Skeletal muscle tissue (tissue), 3 donors: ENCODE measurements at regions not wholly inside any gene's neighbourhood (a gene's known extent, or its start where the extent isn't known, plus 50 kb on each side); places are given as distances from the start of the nearest gene placed in this dataset.

Experiments used
- H3K27ac ChIP-seq: one replicate; pipeline ENCODE4 v1.7.0; 2013; ENCODE audit warnings: mild to moderate bottlenecking, low read depth, low read length, inconsistent platforms
- H3K27me3 ChIP-seq, 3 donors: one replicate each; pipeline ENCODE4 v1.7.0; 2013; ENCODE audit warnings: low read length in 3 of 3; ENCODE audit not compliant: control insufficient read depth in 3 of 3, insufficient read depth in 3 of 3
- H3K36me3 ChIP-seq, 3 donors: one replicate each; pipeline ENCODE4 v1.7.0; 2013; ENCODE audit warnings: low read length in 3 of 3; ENCODE audit not compliant: control insufficient read depth in 3 of 3, insufficient read depth in 3 of 3
- H3K4me1 ChIP-seq, 3 donors: one replicate each; pipeline ENCODE4 v1.7.0; 2013; ENCODE audit warnings: low read length in 3 of 3, mild to moderate bottlenecking in 3 of 3; ENCODE audit not compliant: control insufficient read depth in 3 of 3, insufficient read depth in 3 of 3
- H3K4me3 ChIP-seq, 3 donors: one replicate each; pipeline ENCODE4 v1.7.0; 2013; ENCODE audit warnings: low read length in 3 of 3
- H3K9ac ChIP-seq, 3 donors: one replicate each; pipeline ENCODE4 v1.7.0; 2013; ENCODE audit warnings: low read length in 3 of 3, mild to moderate bottlenecking in 3 of 3, moderate library complexity in 2 of 3, low read depth in 1 of 3
- H3K9me3 ChIP-seq, 3 donors: one replicate each; pipeline ENCODE4 v1.7.0; 2013; ENCODE audit warnings: low read length in 3 of 3; ENCODE audit not compliant: control insufficient read depth in 3 of 3
- donor health status: Osteomylitis.

DNA sequence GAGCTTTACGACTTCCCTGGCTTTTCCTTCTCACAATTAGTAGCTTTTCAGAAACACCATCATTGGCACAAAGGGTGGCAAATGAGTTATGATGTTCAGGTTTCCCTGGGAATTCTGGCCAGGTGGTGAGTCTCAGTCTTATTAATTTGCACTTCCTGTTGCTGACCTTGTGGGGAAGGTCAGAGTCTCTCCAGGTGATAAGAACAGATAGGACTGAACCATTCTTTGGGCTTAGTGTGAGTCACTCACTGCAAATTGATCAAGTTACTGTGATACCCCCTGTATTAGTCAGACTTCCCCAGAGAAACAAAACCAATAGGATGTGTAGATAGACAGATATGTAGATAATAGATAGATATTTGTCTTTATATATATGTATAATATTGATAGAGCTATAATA, 53.8 kb upstream of the RANBP3L start:
- Histone ChIP-seq H3K9me3 (no peaks in the 10 kb centered on the region), H3K9ac (no peak overlapping the region), H3K36me3 (no peaks in the 10 kb centered on the region), H3K27me3 (no peaks in the 10 kb centered on the region), H3K27ac (no peak overlapping the region), H3K4me1 (no peaks in the 10 kb centered on the region), H3K4me3 (no peak overlapping the region)

DNA sequence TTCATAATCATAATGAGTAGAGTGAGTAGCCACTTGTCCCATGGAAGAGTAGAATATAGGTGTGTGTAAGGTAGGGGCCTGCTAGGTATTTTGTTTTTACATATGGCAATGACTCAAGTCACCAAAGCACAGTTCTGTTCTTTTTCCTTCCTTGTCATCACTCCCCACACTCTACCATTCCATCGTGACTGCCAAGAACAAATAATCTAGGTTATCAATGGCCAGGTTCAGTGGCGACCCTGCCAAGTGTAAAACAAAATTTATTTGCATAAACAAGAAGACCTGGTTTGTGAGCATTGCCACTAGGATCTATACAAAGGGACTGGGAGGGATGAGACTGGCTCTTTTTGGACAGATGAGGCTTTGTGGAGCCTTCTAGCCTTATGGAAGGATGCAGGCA, 55.2 kb upstream of the RANBP3L start:
- Histone ChIP-seq H3K36me3 (no peaks in the 10 kb centered on the region), H3K9ac (no peak overlapping the region), H3K9me3 (no peaks in the 10 kb centered on the region)

DNA sequence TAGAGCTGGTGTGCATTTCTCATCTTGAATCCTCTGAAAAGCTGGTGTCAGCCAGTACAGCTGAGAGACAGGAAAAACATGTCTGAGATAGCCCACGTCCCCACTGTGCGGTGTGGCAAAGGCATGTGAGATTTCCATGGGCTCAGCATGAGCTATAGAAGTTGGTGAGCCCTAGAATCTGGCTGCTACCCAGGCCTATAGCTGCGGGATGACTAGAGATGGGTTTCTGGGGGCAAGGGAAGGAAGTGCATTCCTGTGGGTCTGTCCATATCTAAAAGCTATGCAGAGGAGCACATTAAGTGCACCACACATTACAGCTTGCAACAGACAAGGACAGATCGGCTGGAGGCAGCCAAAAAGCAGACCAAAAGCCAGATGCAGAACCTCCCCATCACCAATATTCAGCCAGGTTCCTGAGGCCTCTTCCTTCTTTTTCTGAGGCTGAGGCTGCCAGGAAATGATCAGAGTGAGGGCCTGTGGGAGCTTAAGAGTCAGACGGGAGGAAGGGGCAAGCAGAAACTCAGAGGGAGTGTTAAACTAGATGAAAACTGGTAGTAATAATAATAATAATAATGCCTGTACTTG, 55.8 kb upstream of the RANBP3L start:
- Histone ChIP-seq H3K4me1 (no peaks in the 10 kb centered on the region), H3K36me3 (no peaks in the 10 kb centered on the region), H3K9ac (no peak overlapping the region), H3K27me3 (no peaks in the 10 kb centered on the region), H3K9me3 (no peaks in the 10 kb centered on the region), H3K27ac (no peak overlapping the region), H3K4me3 (no peak overlapping the region)

More for the DNA sequence above, 55.2 kb upstream of the RANBP3L start:
- Histone ChIP-seq H3K4me1 (no peaks in the 10 kb centered on the region), H3K27ac (no peak overlapping the region), H3K27me3 (no peaks in the 10 kb centered on the region), H3K4me3 (no peak overlapping the region)

DNA sequence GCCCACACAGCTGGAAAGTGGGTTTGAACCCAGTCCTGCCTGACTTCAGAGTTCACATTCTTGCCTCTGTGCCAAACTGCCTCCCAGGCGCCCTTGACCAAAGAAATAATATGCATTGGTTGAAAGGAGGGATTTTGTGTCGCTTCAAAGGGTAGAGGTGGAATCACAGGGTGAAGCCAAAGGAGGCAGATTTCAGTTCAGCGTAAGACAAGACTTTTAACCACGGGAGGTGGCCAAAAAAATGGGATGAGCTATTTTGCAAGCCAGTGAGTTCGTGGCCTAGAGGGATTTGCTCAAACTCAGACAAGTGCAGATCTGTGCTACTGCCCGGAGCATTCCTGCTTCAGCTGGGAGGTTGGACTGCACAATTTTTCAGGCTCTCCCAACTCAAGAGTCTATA, 57.6 kb upstream of the RANBP3L start:
- no peaks in the 10 kb centered on the region for H3K27me3 ChIP-seq
- no peak overlapping the region for H3K27ac ChIP-seq
- H3K9me3 ChIP-seq, result no peaks in the 10 kb centered on the region
- no peak overlapping the region for H3K4me3 ChIP-seq
- H3K36me3 ChIP-seq, result no peaks in the 10 kb centered on the region
- no peak overlapping the region for H3K9ac ChIP-seq
- H3K4me1 ChIP-seq, result no peaks in the 10 kb centered on the region

DNA sequence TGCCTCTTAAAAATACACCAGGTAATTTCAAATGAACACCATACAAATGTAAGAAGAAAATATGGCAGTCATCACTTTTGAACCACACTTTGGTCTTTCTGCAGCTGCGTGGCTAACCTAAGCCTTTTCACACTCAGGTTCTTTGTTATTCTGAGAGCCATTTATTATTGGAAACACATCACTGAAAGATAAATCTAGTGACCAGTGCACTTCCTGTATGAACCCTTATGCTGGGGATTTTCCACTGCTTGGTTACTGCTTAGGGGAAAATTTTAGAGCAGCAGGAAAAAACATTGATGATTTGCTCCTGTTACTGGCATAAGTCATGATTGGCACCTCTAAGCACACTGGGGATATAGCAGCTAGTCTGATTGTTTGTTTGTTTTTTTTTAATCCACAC, 58.6 kb upstream of the RANBP3L start:
- Histone ChIP-seq H3K9ac (no peak overlapping the region), H3K4me3 (no peak overlapping the region), H3K27me3 (no peaks in the 10 kb centered on the region), H3K27ac (no peak overlapping the region), H3K36me3 (no peaks in the 10 kb centered on the region), H3K9me3 (no peaks in the 10 kb centered on the region), H3K4me1 (no peaks in the 10 kb centered on the region)

DNA sequence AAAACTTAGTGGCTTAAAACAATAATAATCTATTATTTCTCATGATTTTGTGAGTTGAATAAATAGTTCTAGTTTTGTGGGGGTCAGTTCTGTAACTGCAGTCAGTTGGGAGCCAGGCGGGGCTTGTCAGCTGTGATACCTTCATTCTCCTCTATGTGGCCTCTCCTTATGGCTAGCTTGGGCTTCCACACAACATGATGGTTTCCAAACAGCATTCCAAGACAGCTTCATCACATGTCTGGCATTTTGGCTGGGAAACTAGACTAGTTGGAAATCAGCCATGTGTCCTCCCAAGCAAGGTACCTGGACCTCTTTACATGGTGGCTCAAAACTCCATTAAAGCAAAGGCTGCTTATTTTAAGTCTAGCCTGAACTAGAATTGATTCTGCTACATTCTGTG, 61.4 kb upstream of the RANBP3L start:
- Histone ChIP-seq H3K4me1 (no peaks in the 10 kb centered on the region), H3K27ac (no peak overlapping the region), H3K9me3 (no peaks in the 10 kb centered on the region), H3K9ac (no peak overlapping the region), H3K27me3 (no peaks in the 10 kb centered on the region), H3K4me3 (no peak overlapping the region), H3K36me3 (no peaks in the 10 kb centered on the region)

DNA sequence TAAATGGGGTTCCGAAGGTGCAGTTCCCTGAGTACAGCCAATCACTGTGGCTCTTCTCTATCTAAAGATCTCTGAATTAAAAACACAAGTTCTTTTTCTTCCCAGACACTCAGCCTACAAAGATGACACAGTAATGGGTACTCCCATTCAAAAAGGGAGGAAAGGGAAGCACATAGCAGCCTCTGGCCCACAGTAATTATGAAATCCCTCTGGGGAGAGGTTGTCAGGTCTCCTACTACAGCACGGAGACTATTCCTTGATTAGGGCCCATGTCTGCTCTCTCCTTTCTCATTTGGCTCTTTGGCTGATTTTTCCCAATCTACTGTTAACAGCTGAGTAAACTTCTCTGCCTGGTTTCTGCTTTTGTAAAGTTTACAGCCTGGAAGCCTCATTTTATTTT, 62.0 kb upstream of the RANBP3L start:
- Histone ChIP-seq H3K4me3 (no peak overlapping the region), H3K36me3 (no peaks in the 10 kb centered on the region), H3K27me3 (no peaks in the 10 kb centered on the region), H3K27ac (no peak overlapping the region), H3K9ac (no peak overlapping the region), H3K9me3 (no peaks in the 10 kb centered on the region), H3K4me1 (peaks cover 0 to 3% (median 0%) of the 10 kb centered on the region in 3 donors)

DNA sequence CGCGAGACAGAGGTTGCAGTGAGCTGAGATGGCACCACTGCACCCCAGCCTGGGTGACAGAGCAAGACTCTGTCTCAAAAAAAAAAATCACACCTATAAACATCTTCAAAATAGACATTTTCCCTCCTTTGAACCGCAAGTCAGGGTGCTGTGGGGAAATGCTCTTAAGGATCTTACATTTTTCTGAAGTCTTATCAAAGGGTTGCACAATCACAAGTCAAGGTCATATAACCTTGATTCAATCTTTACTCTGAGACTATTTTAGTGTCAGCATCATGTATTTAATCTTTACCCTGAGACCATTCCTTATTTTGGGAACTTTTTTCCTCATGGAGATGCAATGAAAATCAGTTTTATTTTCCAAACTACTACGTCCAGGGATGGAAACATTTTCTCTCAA, 62.8 kb upstream of the RANBP3L start:
- Histone ChIP-seq H3K36me3 (no peaks in the 10 kb centered on the region), H3K9me3 (no peaks in the 10 kb centered on the region), H3K4me1 (peaks cover 0 to 3% (median 0%) of the 10 kb centered on the region in 3 donors), H3K4me3 (no peak overlapping the region), H3K27ac (no peak overlapping the region), H3K9ac (no peak overlapping the region), H3K27me3 (no peaks in the 10 kb centered on the region)

DNA sequence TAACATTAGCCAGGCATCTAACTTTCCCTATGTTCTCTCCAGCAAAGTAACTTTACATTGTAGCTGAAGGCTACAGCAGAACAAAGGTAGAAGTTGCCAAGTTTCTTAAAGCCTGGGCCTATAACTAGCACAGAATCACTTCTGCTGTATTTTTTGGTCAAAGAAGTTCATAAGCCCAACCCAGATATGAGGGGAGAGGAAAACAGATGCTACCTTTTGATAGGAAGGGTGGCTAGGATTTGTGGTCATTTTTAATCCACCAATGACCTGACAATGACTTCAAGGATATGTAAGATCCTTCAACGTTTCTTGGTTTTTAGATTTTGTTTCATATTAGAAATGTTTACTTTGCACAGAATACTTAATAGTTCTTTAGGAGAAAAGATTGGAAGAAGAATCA, 64.2 kb upstream of the RANBP3L start:
- H3K27ac ChIP-seq, result no peak overlapping the region
- H3K9ac ChIP-seq, result no peak overlapping the region
- H3K36me3 ChIP-seq, result no peaks in the 10 kb centered on the region
- no peaks in the 10 kb centered on the region for H3K9me3 ChIP-seq
- no peaks in the 10 kb centered on the region for H3K27me3 ChIP-seq
- peaks cover 0 to 3% (median 0%) of the 10 kb centered on the region in 3 donors for H3K4me1 ChIP-seq
- no peak overlapping the region for H3K4me3 ChIP-seq

DNA sequence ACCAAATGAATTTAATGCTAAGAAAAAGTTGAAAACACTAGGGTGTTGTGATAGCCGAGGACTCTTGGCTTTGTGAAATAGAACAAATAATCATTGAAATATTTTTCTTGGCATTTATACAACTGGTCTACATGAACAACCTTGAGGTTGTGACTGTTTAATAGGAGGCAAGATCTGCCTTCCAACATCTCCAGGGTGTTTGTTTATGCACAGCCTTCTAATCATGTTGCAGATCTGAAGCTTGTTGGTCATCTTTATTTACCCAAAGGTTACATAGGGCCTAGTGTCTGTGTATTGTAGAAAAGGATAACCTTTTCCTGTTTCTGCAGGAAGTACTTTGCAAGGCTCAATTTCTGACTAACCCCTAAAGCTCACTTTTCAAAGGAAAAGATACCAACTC, 65.2 kb upstream of the RANBP3L start:
- Histone ChIP-seq H3K4me3 (no peak overlapping the region), H3K27ac (no peak overlapping the region), H3K4me1 (peaks cover 0 to 3% (median 0%) of the 10 kb centered on the region in 3 donors), H3K9ac (no peak overlapping the region), H3K36me3 (no peaks in the 10 kb centered on the region), H3K27me3 (no peaks in the 10 kb centered on the region), H3K9me3 (no peaks in the 10 kb centered on the region)

DNA sequence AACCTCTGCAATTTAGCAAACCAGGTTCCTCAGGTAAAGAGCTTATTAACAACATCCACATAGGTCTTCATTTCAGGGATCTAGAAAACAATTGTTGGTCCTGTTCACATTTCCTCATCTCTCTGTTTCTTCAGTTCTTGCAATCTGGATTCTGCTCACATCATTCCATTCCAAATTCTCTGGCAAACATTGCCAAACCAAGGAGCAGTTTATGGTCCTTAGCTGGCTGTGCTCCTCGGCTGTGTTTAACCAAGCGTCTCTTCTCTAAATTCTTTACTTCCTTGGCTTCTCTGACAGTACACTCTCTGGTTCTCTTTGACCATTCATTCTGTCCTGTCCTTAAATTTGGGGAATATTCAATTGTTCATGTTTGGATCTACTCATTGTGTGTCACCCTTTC, 65.8 kb upstream of the RANBP3L start:
- Histone ChIP-seq H3K27ac (no peak overlapping the region), H3K4me1 (peaks cover 0 to 3% (median 0%) of the 10 kb centered on the region in 3 donors), H3K4me3 (no peak overlapping the region), H3K27me3 (no peaks in the 10 kb centered on the region), H3K9me3 (no peaks in the 10 kb centered on the region), H3K9ac (no peak overlapping the region), H3K36me3 (no peaks in the 10 kb centered on the region)
